MM.1S (cell line): ENCODE measurements at regions not wholly inside any gene's neighbourhood (a gene's known extent, or its start where the extent isn't known, plus 50 kb on each side); places are given as distances from the start of the nearest gene placed in this dataset.

Source experiments
- DNase-seq: peaks from one replicate; pipeline ENCODE4 v3.0.0-alpha.2; 2015
- H2AFZ ChIP-seq: fragments of 300-600 bp; sonication (generic); 2 replicates; pipeline ENCODE4 v1.6.0; 2016; ENCODE audit warnings: antibody characterized with exemption, low read length
- H3F3A ChIP-seq: fragments of 300-600 bp; sonication (generic); 2 replicates; pipeline ENCODE4 v1.6.1; 2016; ENCODE audit warnings: mild to moderate bottlenecking, antibody characterized with exemption, low read length, moderate library complexity, mixed read lengths; ENCODE audit not compliant: insufficient read depth
- H3K27ac ChIP-seq: fragments of 300-600 bp; sonication (generic); 2 replicates; pipeline ENCODE4 v1.5.1; 2016; ENCODE audit warnings: mild to moderate bottlenecking, low read length
- H3K27me3 ChIP-seq: fragments of 300-600 bp; sonication (generic); replicated peaks from 2 replicates; pipeline ENCODE4 v1.6.0; 2016; ENCODE audit warnings: low read length; ENCODE audit not compliant: insufficient read depth
- H3K36me3 ChIP-seq: fragments of 300-600 bp; sonication (generic); replicated peaks from 2 replicates; pipeline ENCODE4 v1.6.1; 2016; ENCODE audit warnings: mild to moderate bottlenecking, low read length, mixed read lengths; ENCODE audit not compliant: insufficient read depth
- H3K4me1 ChIP-seq: fragments of 300-600 bp; sonication (generic); 2 replicates; pipeline ENCODE4 v1.6.1; 2016; ENCODE audit warnings: low read length, mixed read lengths
- H3K4me2 ChIP-seq: fragments of 300-600 bp; sonication (generic); 2 replicates; pipeline ENCODE4 v1.6.0; 2016; ENCODE audit warnings: low read depth, low read length
- H3K4me3 ChIP-seq: fragments of 300-600 bp; sonication (generic); 2 replicates; pipeline ENCODE4 v1.5.1; 2016; ENCODE audit warnings: low read length, mixed read lengths
- H3K79me2 ChIP-seq: fragments of 300-600 bp; sonication (generic); 2 replicates; pipeline ENCODE4 v1.6.1; 2016; ENCODE audit warnings: mixed run types, low read length, mixed read lengths
- H3K9ac ChIP-seq: fragments of 300-600 bp; sonication (generic); 2 replicates; pipeline ENCODE4 v1.6.1; 2016; ENCODE audit warnings: low read length, mixed read lengths
- H3K9me2 ChIP-seq: fragments of 300-600 bp; sonication (generic); replicated peaks from 2 replicates; pipeline ENCODE4 v1.6.1; 2016; ENCODE audit warnings: mild to moderate bottlenecking, low read length, mixed read lengths; ENCODE audit not compliant: insufficient read depth
- H3K9me3 ChIP-seq: fragments of 300-600 bp; sonication (generic); replicated peaks from 2 replicates; pipeline ENCODE4 v1.6.1; 2016; ENCODE audit warnings: mild to moderate bottlenecking, low read length, mixed read lengths; ENCODE audit not compliant: insufficient read depth
- H4K20me1 ChIP-seq: fragments of 300-600 bp; sonication (generic); 2 replicates; pipeline ENCODE4 v1.6.1; 2016; ENCODE audit warnings: mild to moderate bottlenecking, low read length, moderate library complexity, mixed read lengths; ENCODE audit not compliant: insufficient read depth
- EZH2 ChIP-seq: fragments of 300-600 bp; sonication (generic); optimal IDR thresholded peaks from 2 replicates; pipeline ENCODE3; 2017; ENCODE audit warnings: low read depth, mild to moderate bottlenecking, antibody characterized with exemption, low read length, mixed read lengths
- EZH2phosphoT487 ChIP-seq: fragments of 300-600 bp; sonication (generic); IDR thresholded peaks from 2 replicates; pipeline ENCODE4 v1.6.1; 2018; ENCODE audit warnings: antibody characterized with exemption, low read length
- TF ChIP-seq, protein P1 (sequence below): fragments of 300-600 bp; sonication (generic); IDR thresholded peaks from 2 replicates; pipeline ENCODE4 v1.5.1; 2016; ENCODE audit warnings: antibody characterized with exemption, low read length, mixed read lengths

DNA sequence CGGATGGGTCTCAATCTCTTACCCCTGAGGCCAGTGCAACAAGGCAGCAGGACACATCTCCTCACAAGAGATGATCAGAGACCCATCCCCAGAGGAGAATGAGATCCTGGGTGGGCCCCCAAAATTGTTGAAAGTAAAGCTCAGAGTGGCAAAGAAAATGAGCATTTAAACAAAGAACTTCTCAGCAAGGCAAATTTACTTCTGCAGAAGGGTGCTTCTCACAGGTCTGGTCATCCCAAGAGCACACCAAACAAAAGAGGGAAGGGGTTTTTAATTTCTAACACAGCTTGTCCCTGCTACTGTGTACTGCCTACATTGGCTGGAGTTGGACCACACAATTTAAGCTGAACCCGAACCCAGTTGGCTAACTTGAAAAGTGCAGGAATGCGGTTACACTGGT lies 1628.6 kb upstream of the RAG2 start:
- TF ChIP-seq, protein P1, sequence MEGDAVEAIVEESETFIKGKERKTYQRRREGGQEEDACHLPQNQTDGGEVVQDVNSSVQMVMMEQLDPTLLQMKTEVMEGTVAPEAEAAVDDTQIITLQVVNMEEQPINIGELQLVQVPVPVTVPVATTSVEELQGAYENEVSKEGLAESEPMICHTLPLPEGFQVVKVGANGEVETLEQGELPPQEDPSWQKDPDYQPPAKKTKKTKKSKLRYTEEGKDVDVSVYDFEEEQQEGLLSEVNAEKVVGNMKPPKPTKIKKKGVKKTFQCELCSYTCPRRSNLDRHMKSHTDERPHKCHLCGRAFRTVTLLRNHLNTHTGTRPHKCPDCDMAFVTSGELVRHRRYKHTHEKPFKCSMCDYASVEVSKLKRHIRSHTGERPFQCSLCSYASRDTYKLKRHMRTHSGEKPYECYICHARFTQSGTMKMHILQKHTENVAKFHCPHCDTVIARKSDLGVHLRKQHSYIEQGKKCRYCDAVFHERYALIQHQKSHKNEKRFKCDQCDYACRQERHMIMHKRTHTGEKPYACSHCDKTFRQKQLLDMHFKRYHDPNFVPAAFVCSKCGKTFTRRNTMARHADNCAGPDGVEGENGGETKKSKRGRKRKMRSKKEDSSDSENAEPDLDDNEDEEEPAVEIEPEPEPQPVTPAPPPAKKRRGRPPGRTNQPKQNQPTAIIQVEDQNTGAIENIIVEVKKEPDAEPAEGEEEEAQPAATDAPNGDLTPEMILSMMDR: no peak
- TF ChIP-seq EZH2 (no peak), EZH2phosphoT487 (no peak)
- Histone ChIP-seq H2AFZ (no peak overlapping the region), H3K4me3 (no peak overlapping the region), H3K4me2 (no peak overlapping the region), H4K20me1 (no peaks in the 10 kb centered on the region), H3K36me3 (no peaks in the 10 kb centered on the region), H3K9ac (no peak overlapping the region), H3K4me1 (no peaks in the 10 kb centered on the region), H3K27ac (no peak overlapping the region), H3K9me2 (no peaks in the 10 kb centered on the region), H3K79me2 (no peaks in the 10 kb centered on the region), H3K27me3 (no peaks in the 10 kb centered on the region), H3F3A (no peaks in the 10 kb centered on the region), H3K9me3 (no peaks in the 10 kb centered on the region)
- DNase-seq: no peak

DNA sequence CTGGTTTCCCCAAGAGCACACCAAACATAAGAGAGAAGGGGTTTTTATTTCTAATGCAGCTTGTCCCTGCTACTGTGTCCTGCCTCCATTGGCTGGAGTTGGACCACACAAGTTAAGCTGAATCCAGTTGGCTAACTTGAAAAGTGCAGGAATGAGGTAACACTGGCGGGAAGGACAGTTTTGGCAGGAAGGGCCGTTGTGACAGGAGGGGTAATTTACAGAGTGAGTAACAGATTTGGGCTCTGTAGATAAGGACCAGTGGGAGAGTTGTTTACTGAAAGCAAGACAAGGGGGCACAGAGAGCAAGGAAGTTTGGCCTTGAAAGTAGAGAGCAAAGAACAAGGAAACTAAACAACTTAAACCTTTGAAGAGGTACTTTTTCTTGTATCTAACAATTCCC lies 1623.3 kb upstream of the RAG2 start:
- Histone ChIP-seq H3K9ac (no peak overlapping the region), H3K9me2 (no peaks in the 10 kb centered on the region), H3K36me3 (no peaks in the 10 kb centered on the region), H4K20me1 (no peaks in the 10 kb centered on the region), H3K4me1 (no peaks in the 10 kb centered on the region), H2AFZ (no peak overlapping the region), H3K27ac (no peak overlapping the region), H3K27me3 (no peaks in the 10 kb centered on the region), H3F3A (no peaks in the 10 kb centered on the region), H3K79me2 (no peaks in the 10 kb centered on the region), H3K9me3 (no peaks in the 10 kb centered on the region), H3K4me3 (no peak overlapping the region), H3K4me2 (no peak overlapping the region)
- DNase-seq: no peak
- TF ChIP-seq, protein P1: no peak
- TF ChIP-seq EZH2 (no peak), EZH2phosphoT487 (no peak)

DNA sequence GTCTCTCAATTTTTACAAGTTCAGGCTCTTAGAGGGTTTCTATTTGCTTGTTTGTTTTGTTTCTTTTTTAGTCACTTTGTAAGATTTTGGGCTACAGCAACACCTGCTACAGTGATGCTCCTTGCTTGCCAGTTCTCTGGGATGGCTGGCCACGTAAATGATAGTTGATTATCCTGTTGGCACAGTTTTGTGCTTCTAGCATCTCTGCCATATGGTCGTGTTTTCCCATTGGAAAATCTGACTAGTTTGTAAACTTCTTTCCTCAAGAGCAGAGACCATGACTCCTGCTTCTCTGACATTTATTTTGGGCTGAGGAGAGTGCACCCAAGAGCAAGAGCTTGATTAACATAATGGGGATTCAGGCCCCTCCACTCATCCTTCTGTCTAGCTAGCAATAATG lies 1621.6 kb upstream of the RAG2 start:
- Histone ChIP-seq H3K9me3 (no peaks in the 10 kb centered on the region), H3K9ac (no peak overlapping the region), H3K79me2 (no peaks in the 10 kb centered on the region), H3K4me3 (no peak overlapping the region), H3F3A (no peaks in the 10 kb centered on the region), H3K4me1 (no peaks in the 10 kb centered on the region), H2AFZ (no peak overlapping the region), H3K36me3 (no peaks in the 10 kb centered on the region), H4K20me1 (no peaks in the 10 kb centered on the region), H3K27ac (no peak overlapping the region), H3K4me2 (no peak overlapping the region), H3K27me3 (no peaks in the 10 kb centered on the region), H3K9me2 (no peaks in the 10 kb centered on the region)
- DNase-seq: no peak
- TF ChIP-seq EZH2: no peak
- TF ChIP-seq, protein P1: no peak
- TF ChIP-seq EZH2phosphoT487: no peak
